OCI-LY1 (cell line): ENCODE measurements at regions not wholly inside any gene's neighbourhood (a gene's known extent, or its start where the extent isn't known, plus 50 kb on each side); places are given as distances from the start of the nearest gene placed in this dataset.

Experiments
- CTCF ChIP-seq: fragments of 200-600 bp; sonication (generic), shearing (Covaris generic); IDR thresholded peaks from 2 replicates; pipeline ENCODE4 v1.5.1; 2017; ENCODE audit warnings: mild to moderate bottlenecking, antibody characterized with exemption, low read length, moderate library complexity, mixed read lengths
- EZH2 ChIP-seq: fragments of 200-600 bp; sonication (generic), shearing (Covaris generic); IDR thresholded peaks from 2 replicates; pipeline ENCODE4 v1.8.0; 2017; ENCODE audit warnings: borderline replicate concordance, mixed run types, mild to moderate bottlenecking, antibody characterized with exemption, low read length, moderate library complexity, mixed read lengths

- TF ChIP-seq CTCF (no peak), EZH2 (no peak)
Measured at GRCh38 chr3:148433665-148434064, 264.0 kb upstream of the AGTR1 start.
